ENCODE measurements at regions not wholly inside any gene's neighbourhood (a gene's known extent, or its start where the extent isn't known, plus 50 kb on each side); places are given as distances from the start of the nearest gene placed in this dataset.

- ChIA-PET CTCF (no interaction called here), POLR2A (no interaction called here)
- Mint-ChIP-seq H3K9me3 (ENCODE audit: unreplicated experiment) (peaks cover 12% of the 10 kb centered on the region), H3K27me3 (ENCODE audit: insufficient read depth, unreplicated experiment) (no peaks in the 10 kb centered on the region), H3K4me1 (ENCODE audit: insufficient read depth, unreplicated experiment) (no peaks in the 10 kb centered on the region), H3K36me3 (ENCODE audit: insufficient read depth, unreplicated experiment) (no peaks in the 10 kb centered on the region), H3K4me3 (ENCODE audit: unreplicated experiment) (no peak overlapping the region), H3K27ac (ENCODE audit: low read depth, unreplicated experiment) (no peak overlapping the region)
- no TSS peak for BruUV-seq (replicated peaks)
- intact Hi-C loops (cut with micrococcal nuclease) = no loop called here
- no peak for TF ChIP-seq CTCF (IDR thresholded peaks at IDR 0.05; ENCODE audit: unreplicated experiment)
- DNase-seq (ENCODE audit: unreplicated experiment) = no peak
Observed at GRCh38 chr2:133748007-133748700, 179.9 kb upstream of the NCKAP5 start.

- ChIA-PET CTCF (no interaction called here), POLR2A (no interaction called here)
- no peak overlapping the region for H3K27ac Mint-ChIP-seq (ENCODE audit: low read depth, unreplicated experiment)
- no peak for DNase-seq (ENCODE audit: unreplicated experiment)
- no TSS peak for BruUV-seq (replicated peaks)
- intact Hi-C loops (cut with micrococcal nuclease) = no loop called here
- TF ChIP-seq CTCF (IDR thresholded peaks at IDR 0.05; ENCODE audit: unreplicated experiment) = no peak
- no peak overlapping the region for H3K4me3 Mint-ChIP-seq (ENCODE audit: unreplicated experiment)
- H3K4me1 Mint-ChIP-seq (ENCODE audit: insufficient read depth, unreplicated experiment) = no peaks in the 10 kb centered on the region
- no peaks in the 10 kb centered on the region for H3K36me3 Mint-ChIP-seq (ENCODE audit: insufficient read depth, unreplicated experiment)
- H3K9me3 Mint-ChIP-seq (ENCODE audit: unreplicated experiment) = no peaks in the 10 kb centered on the region
- no peaks in the 10 kb centered on the region for H3K27me3 Mint-ChIP-seq (ENCODE audit: insufficient read depth, unreplicated experiment)
Observed at GRCh38 chr2:133753665-133754064, 185.4 kb upstream of the NCKAP5 start.

GRCh38 chr2:133755480-133756300 is 187.4 kb upstream of the NCKAP5 start:
- no peak overlapping the region for H3K27ac Mint-ChIP-seq (ENCODE audit: low read depth, unreplicated experiment)
- ChIA-PET CTCF (interaction anchor here (0.7 to 1.3 kb wide), 2 partner anchors 20 to 24 kb away, joined by 3 to 7 read pairs (median 3); no protein-coding TSS in a partner anchor), POLR2A (interaction anchor here (0.6 kb wide), 1 partner anchor 620 kb away, joined by 3 read pairs; no protein-coding TSS in a partner anchor)
- no peaks in the 10 kb centered on the region for H3K27me3 Mint-ChIP-seq (ENCODE audit: insufficient read depth, unreplicated experiment)
- intact Hi-C loops (cut with micrococcal nuclease) = no loop called here
- H3K36me3 Mint-ChIP-seq (ENCODE audit: insufficient read depth, unreplicated experiment) = no peaks in the 10 kb centered on the region
- H3K4me3 Mint-ChIP-seq (ENCODE audit: unreplicated experiment) = no peak overlapping the region
- no TSS peak for BruUV-seq (replicated peaks)
- no peak for TF ChIP-seq CTCF (IDR thresholded peaks at IDR 0.05; ENCODE audit: unreplicated experiment)
- no peaks in the 10 kb centered on the region for H3K4me1 Mint-ChIP-seq (ENCODE audit: insufficient read depth, unreplicated experiment)
- H3K9me3 Mint-ChIP-seq (ENCODE audit: unreplicated experiment) = peaks cover 8% of the 10 kb centered on the region
- no peak for DNase-seq (ENCODE audit: unreplicated experiment)

- DNase-seq (ENCODE audit: unreplicated experiment) = no peak
- no peaks in the 10 kb centered on the region for H3K27me3 Mint-ChIP-seq (ENCODE audit: insufficient read depth, unreplicated experiment)
- no peak overlapping the region for H3K27ac Mint-ChIP-seq (ENCODE audit: low read depth, unreplicated experiment)
- TF ChIP-seq CTCF (IDR thresholded peaks at IDR 0.05; ENCODE audit: unreplicated experiment) = no peak
- H3K4me1 Mint-ChIP-seq (ENCODE audit: insufficient read depth, unreplicated experiment) = no peaks in the 10 kb centered on the region
- H3K36me3 Mint-ChIP-seq (ENCODE audit: insufficient read depth, unreplicated experiment) = no peaks in the 10 kb centered on the region
- CTCF ChIA-PET = interaction anchor here (0.7 to 1.3 kb wide), 2 partner anchors 21 to 23 kb away, joined by 3 to 7 read pairs; no protein-coding TSS in a partner anchor
- no peak overlapping the region for H3K4me3 Mint-ChIP-seq (ENCODE audit: unreplicated experiment)
- peaks cover 8% of the 10 kb centered on the region for H3K9me3 Mint-ChIP-seq (ENCODE audit: unreplicated experiment)
- POLR2A ChIA-PET = no interaction called here
- intact Hi-C loops (cut with micrococcal nuclease) = no loop called here
- no TSS peak for BruUV-seq (replicated peaks)
Observed at GRCh38 chr2:133756833-133757232, 188.6 kb upstream of the NCKAP5 start.
